GM19395 (cell line): ENCODE measurements at regions not wholly inside any gene's neighbourhood (a gene's known extent, or its start where the extent isn't known, plus 50 kb on each side); places are given as distances from the start of the nearest gene placed in this dataset.
A peak's percentile ranks its signal among the peaks of the same experiment; 100 is the strongest.

ENCODE experiments used
- ATAC-seq: cut with Tn5 transposase; IDR thresholded peaks from one replicate; pipeline ENCODE4 v1.9.1; 2021; ENCODE audit warnings: mild to moderate bottlenecking, moderate library complexity; ENCODE audit not compliant: unreplicated experiment

GRCh38 chr13:33512880-33513554 lies 227.5 kb upstream of the STARD13 start:
- ATAC-seq, result no peak

GRCh38 chr13:33514362-33514761 lies 228.8 kb upstream of the STARD13 start:
- no peak for ATAC-seq

DNA sequence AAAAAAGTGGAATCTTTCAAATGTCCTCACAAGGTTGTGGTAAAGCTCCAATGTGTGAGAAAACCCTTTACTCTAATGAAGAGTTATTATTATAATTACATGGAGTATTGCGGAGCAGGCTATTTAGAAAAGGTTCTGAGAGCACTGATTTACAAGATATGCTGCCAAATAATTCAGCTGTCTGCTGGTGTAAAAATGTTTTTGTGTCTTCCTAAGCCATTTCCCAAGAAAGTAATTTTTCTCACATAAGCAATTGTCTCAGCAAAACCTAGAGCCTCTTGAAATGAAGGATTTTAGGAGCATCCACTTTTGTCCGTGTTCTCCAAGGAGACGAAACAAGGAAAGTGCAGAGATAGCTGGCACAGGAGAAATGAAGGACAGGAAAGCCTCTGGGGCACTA lies 229.6 kb upstream of the STARD13 start:
- no peak for ATAC-seq

DNA sequence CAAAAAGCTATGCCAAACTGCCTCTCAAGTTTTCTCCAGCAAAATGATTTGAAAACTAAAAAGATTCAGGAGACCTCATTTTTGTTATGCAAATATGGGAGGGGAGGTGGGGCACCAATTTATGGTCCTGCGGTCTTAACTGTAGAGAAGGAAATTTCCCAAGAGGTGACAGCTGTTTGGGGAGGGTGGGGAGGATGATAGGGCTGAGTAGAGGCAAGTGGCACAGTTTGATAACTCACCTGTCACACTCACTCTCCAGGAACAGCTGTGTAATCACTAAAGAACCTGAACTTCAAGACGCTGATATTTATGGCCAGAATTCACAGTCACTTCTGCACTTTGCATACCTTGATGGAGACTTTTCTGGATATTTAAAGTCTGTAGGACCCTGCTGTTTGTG lies 232.9 kb upstream of the STARD13 start:
- ATAC-seq, result no peak

DNA sequence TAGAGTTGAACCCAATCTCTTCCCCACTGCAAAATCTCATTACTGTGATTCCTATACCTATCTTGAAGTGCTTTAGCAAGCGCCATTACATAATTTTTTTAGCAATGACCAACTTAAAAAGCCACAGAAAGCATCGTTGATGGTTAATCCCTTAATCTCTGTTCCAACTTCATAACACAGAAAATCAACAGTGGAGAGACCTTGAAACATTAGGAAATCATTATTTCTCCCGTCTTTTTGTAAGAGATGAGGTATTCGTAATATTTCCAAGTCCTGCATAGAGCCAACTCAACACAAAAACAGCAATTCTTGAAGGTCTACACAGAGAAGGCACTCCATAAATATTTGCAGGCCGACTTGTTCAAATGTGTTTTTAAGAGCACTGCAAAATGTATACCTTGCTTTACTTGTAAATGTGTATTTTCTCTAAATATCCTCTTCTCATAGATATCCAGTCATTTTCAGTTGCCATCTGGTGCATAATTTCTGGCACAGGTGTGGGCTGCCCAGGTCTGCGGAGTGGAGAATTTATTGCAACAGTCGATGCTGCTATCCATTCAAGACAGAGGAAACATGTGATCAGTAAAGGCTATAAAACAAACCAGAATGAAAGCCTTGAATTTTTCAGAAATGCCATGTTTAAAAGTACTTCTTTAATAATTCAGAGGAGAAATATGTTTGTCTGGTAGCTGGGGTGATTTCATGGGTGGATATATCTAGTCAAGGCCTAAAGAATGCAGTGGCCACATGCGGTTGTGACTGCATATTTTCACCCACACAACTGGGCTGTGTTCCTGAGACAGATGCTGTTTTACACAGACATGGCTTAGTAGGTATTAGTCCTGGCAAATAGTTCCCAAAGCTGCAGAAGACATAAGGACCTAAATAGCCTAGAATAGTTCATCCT lies 234.3 kb upstream of the STARD13 start:
- ATAC-seq, result no peak

DNA sequence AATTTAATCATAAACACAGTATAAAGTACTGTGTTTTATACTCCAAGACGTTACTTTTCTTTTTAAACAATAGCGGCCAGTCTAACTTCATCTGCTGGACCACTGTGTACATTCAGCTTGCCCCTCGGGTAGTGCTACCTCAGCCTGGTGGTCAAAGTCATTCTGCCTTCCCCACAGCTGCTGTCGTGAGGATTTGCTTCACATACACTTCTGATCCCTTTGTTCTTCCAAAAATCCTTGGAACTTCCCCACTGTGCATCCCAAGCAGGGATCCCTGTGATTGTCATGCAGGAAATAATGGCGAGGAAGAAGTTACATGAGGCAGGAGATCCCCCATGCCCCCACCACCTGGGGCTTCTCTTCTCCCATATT lies 234.9 kb upstream of the STARD13 start:
- no peak for ATAC-seq

DNA sequence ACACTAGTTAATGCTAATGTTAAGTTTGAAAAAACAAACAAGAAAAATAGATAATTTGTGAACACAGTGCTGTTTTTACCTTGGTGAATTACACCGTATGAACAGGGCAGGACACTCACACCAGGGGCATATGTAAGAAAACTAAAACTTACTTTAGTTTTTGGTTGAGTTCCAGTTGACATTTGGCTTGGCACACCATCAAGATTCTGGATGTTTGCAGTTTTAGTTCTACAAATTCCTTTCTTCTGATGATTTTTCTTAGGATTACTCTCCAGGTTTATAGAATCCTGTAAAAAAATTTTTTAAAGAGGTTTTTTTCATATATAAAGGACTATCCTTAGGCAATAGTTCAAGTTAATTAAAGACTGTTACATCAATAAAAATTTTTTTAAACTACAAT lies 238.5 kb upstream of the STARD13 start:
- no peak for ATAC-seq

DNA sequence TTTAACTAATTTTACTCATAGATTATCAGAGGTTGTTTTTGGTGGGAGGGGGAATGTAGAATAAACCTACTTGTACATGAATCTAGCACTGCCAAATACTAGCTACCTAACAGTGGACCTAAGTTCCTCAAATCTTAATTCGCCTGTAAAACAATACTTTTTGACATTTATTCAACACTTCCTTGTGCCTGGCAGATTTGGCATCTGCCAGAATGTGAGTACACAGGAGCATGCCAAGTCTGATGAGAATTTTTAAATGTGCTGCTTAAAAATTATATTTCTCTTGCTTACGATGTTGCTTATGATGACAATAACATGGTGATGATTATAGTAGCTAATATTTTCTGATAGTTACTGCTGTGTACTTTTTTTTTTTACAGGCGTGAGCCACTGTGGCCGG lies 240.2 kb upstream of the STARD13 start:
- no peak for ATAC-seq

GRCh38 chr13:33526718-33527117 lies 241.2 kb upstream of the STARD13 start:
- ATAC-seq, result no peak

DNA sequence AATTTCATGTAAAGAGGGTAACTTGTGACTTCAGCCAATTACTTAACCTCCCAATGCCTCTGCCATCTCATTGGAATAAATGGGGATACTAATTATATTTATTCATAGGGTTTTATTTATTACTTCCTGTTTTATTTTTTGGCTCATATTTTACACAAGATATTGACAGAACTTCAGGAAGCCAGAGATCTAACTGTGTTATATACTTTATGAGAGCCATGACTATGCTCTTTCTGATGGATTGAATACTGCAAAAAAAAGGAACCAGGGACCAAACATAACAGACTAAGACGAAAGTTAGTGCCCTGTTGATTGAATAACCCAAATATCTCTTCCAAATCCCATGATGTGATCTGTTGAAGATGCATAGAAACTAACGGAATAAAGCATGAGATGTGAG lies 243.3 kb upstream of the STARD13 start:
- ATAC-seq, result no peak

DNA sequence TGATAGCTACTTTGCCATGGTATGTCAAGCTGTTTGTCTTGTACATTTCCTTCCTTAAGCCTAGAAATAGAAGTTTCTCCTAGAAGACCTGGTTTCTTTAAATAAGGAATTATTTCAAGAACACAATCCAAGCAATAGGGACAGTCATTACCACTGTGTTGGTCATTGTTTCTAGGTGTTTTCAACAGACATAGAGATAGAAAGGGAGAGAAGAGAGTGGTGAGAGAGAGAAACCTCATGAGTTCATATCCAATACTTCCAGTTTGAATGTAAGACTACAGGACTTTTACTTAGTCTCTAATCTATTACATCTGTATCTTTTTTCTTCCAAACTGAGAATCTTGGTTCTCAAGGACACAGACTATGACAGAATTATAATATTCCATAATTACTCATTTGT lies 245.9 kb upstream of the STARD13 start:
- ATAC-seq, result no peak

GRCh38 chr13:33535061-33535460 lies 249.5 kb upstream of the STARD13 start:
- ATAC-seq, result no peak

DNA sequence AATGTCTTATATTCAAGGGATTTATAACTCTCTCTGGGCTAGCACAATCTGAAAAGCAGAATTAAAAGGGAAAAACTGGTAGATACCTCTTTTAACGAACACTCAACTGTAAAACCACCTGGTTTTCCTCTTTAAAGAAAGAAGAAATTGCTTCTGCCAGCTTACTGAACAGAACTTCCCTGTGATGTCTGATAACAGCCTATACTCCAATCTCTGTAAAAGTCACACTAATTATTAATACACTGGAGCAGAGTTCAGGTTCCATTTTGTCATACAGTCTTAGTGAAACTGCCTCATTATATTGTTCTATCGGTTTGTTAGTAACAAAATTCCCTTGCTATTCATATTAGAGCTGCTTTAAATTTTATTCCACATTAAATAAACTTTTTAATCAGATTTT lies 251.0 kb upstream of the STARD13 start:
- no peak for ATAC-seq

GRCh38 chr13:33537026-33537425 lies 251.5 kb upstream of the STARD13 start:
- no peak for ATAC-seq

GRCh38 chr13:33537676-33538075 lies 252.1 kb upstream of the STARD13 start:
- peak; percentile 35 for ATAC-seq

DNA sequence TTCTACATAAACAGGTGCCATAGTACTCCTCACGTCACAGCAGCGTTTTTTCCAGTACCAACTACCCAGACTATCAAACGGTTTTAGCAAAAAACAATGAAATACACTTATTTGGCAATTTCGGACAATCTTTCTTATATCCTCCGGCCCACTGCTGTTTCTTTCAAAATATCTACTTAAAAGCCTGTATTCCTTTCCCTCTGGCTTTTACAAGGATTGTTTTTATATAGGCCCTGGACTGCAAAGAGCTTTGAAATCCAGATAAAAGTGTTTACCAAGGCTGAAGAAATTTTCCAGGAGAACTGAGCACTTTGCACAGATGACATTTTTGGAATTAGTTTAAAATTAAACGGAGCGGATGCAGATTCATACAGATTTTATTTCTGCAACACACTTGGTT lies 255.9 kb upstream of the STARD13 start:
- ATAC-seq, result no peak

GRCh38 chr13:33541962-33542308 lies 256.4 kb upstream of the STARD13 start:
- no peak for ATAC-seq

DNA sequence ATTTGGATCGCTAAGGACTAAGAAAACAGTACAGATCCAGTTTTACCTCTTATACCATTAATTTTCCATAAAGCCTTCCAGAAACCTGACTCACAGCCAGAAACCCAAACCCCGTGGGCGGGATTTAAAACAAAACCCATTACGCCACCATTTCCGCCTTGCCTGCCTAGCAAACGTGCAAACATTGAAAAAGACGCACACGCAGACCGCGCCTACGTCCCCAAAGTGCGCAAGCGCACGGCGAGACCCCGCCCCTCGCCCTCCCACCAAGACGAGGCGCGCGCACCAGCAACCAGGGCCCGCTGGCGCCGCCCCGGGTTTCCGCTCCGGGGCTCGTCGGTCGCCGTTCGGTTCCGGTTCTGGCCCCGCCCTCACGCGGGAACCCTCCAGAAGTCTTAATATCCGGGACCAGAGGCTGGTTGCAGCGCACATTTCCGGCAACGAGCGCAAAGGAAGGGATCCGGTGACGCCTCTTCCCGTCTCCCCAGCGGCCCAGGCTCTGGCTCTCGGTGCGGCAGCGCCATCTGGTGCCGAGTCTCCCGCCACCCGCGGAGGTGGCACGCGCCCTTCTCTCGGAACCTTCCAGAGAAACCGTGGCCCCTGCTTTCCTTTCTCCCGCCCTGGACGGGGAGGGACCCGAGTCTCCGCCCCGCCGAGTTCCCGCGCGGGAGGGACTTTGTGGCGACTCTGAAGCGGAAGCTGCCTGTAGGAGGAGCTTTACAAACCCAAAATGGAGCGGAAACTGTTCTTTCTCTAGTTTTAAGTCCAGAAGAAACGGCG lies 256.9 kb upstream of the STARD13 start:
- peak; percentile 83 for ATAC-seq

DNA sequence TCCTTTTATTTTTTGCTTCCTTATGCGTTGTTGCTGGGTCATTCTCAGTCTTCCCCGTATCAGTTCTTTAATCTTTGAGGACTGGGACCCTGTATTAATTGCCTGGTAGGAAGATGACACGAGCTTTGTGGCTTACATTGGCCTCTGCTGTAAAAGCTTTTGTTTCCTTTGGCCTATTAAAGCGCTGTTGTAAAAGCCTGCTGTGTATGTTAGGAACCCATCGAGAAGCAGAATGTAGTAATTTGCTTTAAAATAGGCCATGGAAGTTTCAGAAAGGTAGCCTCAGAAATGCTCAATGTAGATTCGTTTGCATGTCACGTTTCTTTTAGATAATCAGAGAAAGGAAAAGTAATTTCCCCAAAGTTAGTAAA lies 257.5 kb upstream of the STARD13 start:
- ATAC-seq, result peak; percentile 6

DNA sequence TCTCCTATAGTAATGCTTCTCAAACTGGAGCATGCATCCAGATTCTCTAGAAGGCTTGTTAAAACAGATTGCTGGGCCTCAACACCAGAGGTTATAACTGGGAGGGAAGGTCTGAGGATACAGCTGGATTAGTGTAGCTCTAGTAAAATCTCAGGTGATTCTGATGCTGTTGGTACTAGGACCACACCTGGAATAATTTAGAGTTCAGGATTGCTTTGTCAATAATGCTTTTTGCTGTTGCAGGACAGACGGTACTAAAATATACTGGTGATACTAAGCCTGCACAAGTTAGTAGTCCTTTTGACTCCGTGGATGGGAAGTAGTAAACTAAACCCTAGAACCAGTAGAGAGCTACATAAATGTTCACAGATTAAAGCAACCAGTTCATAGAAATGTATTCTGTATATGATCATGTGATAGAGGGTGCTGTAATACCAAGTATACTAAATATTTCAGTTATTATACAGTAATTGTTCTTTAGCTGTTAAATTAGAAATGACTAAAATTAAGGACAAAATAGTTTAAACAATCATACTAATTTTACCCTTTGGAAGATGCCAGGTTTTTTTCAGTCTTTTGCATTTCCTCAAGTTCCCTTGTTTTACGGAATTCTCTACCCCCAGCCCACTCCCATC lies 258.2 kb upstream of the STARD13 start:
- no peak for ATAC-seq

DNA sequence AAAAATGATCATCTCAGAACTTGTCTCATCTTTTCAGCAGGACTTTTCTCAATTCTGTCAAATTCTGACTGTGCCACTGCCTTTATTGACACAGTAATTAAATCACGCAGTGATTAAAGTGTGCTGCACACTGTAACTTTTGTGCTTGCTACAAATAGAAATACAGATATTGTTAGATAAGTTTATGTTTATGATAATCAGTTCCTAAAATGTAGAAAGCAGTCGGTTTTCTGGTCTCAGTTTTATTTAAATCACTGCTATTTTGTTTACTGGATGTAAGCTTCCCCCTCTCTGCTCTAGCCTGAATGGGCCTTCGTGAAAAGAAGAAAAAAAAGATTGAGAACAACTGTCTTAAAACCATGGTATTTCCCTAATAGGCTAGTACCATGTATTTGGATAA lies 258.8 kb upstream of the STARD13 start:
- ATAC-seq, result no peak
